ENCODE measurements at regions not wholly inside any gene's neighbourhood (a gene's known extent, or its start where the extent isn't known, plus 50 kb on each side); places are given as distances from the start of the nearest gene placed in this dataset.

GRCh38 chr4:31106419-31106818 is 386.2 kb downstream of the PCDH7 start:
- DNase-seq (ENCODE audit: low spot score): no peak

DNA sequence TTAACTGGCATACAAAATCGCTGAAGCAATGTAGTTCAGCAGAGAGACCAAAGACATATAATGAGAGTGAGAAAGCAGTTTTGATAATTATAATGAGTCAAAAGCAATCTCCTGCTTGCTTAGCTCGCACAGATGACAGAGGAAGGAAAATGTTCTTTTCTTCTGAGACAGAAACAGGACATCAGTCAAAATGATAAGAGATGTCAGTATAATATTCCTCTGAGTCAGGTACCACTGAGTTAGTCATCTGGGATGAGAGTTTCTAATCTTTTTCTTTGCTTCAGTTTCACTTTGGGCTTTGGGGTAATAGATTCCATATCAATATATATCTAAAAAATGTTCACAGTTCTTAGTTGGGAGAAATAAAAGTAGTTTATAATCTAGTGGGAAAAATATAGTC is 387.2 kb downstream of the PCDH7 start:
- no peak for DNase-seq (ENCODE audit: low spot score)

DNA sequence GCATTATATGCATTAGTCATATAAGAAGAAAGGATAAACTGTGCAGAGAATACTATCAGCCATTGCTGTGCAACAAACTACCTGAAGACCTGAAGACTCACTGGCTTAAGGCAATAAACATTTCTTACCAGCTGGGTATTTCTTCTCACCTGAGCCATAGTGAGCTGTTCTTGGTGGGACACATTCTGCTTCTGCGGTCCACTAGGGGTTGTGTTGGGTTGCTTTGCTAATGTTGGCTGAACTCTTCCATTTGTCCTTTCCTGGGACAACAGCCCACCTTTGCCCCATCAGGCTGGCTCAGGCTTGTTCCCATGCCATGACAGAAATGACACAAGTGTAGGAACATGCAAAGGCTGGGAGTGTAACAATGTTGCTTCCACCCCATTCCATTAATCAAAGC is 388.6 kb downstream of the PCDH7 start:
- DNase-seq (ENCODE audit: low spot score): no peak

DNA sequence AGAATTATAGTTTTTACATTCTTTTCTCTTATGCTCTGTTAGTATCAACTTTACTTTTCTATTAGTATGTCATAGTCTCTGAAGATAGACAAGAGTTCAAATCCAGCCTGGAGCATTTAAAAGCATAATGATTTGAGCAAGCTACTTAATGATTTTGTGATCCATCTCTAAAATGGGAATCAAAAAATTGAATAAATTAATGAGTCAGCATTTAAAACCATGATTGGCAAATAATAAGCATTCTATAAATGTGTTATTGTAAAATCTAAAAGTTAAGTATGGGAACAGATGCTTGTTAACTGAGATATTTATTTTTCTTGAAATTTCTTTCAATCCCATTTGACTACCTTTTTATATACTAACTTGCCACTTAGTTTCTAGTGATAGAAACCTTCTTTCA is 391.6 kb downstream of the PCDH7 start:
- DNase-seq (ENCODE audit: low spot score): no peak

DNA sequence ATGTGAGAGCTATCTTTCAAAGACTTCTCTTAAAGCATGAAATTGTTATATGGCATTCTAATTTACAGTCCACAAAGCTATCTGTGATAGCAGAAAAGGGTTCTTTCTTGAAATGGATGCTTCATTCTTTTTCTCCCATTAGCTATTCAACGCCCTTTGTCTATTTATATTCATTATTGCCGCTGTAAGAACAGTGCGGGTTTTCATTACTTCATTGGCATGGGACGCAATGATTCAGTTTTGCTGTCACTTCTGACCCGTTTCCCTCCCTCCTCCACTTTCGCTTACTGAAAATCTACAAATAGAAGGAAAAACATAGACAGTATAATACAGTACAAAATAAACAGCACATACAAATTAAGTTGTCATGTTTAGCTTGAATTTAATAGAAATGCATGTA is 394.6 kb downstream of the PCDH7 start:
- no peak for DNase-seq (ENCODE audit: low spot score)

DNA sequence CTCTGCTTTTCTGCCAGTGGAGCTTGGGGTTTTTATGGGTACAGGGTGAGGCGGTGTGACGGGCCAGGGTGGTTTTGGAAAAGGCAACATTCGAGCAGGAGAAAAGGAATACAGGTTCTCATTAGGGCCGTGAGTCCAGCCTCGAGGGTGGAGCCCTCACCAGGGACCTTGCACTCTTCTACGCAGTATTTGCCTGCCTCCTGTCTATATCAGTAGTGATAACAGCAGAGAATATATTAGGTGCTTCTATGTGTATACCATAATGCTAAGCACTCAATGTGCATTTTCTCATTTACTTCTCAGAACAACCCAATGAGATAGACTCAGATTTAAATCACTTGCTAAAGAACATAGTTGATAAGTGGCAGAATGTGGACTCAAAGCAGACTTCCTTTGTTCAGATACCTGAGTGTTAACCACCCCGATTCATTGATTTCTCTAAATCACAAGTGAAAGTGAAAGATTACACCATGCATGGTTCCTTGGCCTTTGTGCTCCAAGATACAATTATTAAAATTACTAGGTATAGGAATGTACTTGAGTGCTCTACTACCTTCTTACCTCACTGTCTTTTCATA is 403.9 kb downstream of the PCDH7 start:
- no peak for DNase-seq (ENCODE audit: low spot score)

DNA sequence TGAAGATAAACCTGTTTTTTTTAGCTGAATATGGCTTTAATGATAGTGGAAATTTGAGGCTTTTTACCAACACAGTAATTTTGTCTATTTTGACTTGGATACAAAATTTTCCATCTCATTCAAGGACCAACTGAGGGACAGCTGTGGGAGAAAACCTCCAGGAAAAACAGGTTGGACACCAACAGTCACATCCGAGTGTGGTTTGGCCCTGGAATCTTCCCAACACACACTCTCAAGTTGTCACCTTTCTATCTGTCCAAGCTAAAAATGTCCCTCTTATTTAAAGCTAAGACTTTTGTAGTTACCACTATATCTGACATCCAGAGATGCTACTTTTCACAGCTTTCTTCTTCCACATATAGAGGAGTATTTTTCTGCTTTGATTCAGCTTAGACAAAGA is 404.9 kb downstream of the PCDH7 start:
- DNase-seq (ENCODE audit: low spot score): no peak

DNA sequence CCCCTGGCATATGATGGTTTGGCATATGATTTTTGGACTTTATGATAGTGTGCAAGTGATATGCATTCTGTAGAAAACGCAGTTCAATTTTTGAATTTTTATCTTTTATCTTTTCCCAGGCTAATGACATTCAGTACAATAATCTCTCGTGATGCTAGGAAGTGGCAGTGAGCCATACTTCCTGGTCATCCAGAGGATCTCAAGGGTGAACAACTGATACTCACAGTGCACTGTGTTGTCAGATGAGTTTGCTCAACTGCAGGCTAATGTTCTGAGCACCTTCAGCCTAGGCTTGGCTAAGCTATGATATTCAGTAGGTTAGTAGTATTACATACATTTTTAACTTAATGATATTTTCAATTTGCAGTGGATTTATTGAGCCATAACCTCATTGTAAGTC is 405.3 kb downstream of the PCDH7 start:
- DNase-seq (ENCODE audit: low spot score): no peak

GRCh38 chr4:31126881-31127398 is 406.8 kb downstream of the PCDH7 start:
- DNase-seq (ENCODE audit: low spot score): no peak

DNA sequence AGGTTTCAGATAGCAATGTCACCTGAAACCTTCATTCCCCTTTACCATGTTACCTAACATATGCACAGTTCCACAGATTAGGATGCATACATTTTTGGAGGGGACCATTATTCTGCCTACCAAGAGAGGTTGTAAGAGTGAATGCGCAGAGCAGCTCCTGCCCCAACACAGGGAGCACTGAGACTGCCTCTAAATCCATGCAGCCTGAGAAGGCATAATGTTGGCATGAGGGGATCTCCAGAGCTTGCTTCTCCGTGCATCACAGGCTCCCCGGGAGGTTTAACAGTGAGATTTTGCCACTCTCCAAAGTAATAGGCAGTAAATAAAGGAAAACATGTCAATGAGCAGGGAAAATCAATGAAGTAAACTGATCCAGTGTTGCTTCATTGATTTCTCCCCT is 410.8 kb downstream of the PCDH7 start:
- no peak for DNase-seq (ENCODE audit: low spot score)

DNA sequence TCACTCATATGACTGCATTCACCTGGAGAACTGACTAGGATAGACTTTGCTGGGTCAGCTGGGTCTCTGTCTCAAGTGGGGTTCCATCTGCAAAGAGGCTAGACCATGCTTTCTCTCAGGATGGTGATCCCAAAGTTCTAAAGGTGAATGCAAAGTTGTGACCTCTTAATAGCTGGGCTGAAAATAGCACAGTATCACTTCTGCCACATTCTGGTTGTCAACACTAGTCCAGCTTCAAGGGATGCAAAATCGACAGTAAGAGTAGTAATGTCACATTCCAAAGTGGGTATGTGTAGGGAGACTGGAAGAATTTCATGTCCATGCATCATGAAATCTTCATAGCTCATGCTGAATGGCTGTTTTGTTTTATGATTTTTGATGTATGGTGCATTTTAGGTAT is 414.6 kb downstream of the PCDH7 start:
- DNase-seq (ENCODE audit: low spot score): no peak

DNA sequence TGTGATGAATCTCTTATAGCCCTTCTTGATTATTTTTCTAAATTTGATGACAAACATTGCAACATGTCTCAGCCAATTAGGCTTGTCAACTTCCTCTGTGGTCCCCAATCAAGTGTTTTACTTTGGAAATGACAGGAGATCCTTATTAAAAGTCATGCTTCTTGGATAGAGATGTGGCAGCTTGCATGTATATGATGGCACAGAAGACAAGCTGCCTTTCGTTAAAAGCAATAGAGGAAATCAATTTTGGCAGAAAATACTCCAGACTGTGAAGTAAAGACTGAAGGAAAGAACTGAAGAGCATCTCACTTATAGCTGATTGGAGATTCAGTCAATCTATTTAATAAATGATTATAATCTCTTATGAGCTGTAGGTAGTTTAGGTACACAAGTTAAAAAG is 419.6 kb downstream of the PCDH7 start:
- DNase-seq (ENCODE audit: low spot score): no peak

DNA sequence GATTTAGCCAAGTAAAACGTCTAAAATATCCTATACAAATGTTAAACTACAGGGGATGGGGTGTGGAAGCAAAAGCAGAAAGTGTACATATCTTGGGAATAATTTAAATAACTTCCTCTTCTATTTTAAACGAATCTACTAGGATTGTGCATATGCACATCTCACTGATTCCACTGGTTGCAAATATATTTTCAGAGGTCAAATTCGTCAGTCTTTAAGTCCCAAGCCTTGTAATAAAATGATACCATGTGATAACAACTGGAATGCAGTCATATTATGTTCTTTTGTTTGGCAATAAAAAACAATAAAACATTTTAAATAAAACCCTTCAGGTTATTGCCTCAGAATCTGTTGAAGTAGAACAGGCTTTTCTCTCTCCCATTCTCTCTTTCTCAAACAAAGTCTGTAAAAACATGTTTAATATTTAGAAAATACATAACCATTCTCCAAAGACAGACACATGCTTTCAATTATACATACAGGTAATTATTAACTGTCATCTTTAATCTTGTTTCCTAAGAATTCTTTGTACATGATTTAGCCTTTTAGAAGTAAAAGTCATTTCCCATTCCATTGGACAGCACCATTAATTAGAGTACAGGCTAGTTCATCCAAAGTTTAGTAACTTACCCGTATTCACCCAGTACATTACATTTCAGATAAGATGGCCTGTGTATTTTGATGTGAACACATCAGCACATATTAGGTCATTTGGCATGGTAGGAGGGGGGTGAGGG is 421.1 kb downstream of the PCDH7 start:
- no peak for DNase-seq (ENCODE audit: low spot score)

GRCh38 chr4:31141832-31142142 is 421.6 kb downstream of the PCDH7 start:
- no peak for DNase-seq (ENCODE audit: low spot score)

DNA sequence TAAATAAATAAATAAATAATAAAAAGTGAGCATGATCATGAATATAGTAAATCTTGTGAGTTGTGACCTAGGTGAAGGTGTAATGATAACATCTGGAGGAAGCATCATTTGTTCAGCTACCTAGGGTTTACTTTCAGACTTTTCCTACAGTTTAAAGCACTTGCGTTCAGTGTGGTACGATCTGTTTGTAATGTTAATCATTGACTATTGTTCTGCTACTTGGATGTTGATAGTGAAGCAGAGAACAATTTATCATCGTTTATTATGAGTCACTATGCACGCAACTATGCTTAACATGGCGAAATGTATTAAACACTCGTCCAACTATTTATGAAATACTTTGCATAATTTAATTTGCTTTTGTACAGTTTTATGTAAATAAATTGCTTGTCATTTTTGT is 426.2 kb downstream of the PCDH7 start:
- no peak for DNase-seq (ENCODE audit: low spot score)

GRCh38 chr4:31148990-31149389 is 428.8 kb downstream of the PCDH7 start:
- no peak for DNase-seq (ENCODE audit: low spot score)

DNA sequence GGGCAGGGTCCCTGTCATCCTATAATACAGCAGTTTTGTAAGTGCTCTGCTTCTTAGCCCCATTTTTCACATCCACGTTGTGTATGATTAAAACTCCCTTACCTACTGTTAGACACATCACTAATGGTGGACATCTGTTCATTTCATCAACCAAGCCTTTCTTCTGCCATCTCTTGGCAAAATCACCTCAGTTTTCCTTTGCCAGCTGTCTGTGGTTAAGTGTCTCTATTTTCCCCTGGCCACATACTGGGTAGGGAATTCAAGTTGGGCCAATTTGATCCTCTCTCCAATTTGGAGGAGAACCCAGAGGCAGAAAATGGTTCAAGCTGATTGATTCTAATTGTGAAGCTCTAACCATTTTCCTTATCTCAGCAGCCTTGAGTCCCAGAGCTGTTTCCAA is 436.1 kb downstream of the PCDH7 start:
- no peak for DNase-seq (ENCODE audit: low spot score)

- no peak for DNase-seq (ENCODE audit: low spot score)
These were observed 440.0 kb downstream of the PCDH7 start for GRCh38 chr4:31160146-31160545.

GRCh38 chr4:31169846-31170245 is 449.7 kb downstream of the PCDH7 start:
- no peak for DNase-seq (ENCODE audit: low spot score)

DNA sequence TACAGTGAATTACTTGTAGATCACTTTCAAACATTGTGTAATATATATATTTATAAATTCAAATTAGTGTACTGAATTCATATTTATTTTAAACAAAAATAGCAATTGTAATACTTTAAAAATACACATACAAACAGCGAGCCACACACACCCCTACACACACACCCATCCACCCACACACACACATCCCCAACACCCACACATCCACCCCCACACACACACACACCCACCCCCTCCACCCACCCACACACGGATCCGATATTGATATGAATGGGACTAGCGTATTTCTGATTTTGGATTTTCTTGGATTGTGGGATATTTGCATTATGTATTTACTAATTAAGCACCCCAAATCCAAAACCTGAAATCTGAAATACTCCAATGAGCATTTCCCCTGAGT is 451.2 kb downstream of the PCDH7 start:
- no peak for DNase-seq (ENCODE audit: low spot score)

- DNase-seq (ENCODE audit: low spot score): no peak
These were observed 455.2 kb downstream of the PCDH7 start for GRCh38 chr4:31175242-31175910.

DNA sequence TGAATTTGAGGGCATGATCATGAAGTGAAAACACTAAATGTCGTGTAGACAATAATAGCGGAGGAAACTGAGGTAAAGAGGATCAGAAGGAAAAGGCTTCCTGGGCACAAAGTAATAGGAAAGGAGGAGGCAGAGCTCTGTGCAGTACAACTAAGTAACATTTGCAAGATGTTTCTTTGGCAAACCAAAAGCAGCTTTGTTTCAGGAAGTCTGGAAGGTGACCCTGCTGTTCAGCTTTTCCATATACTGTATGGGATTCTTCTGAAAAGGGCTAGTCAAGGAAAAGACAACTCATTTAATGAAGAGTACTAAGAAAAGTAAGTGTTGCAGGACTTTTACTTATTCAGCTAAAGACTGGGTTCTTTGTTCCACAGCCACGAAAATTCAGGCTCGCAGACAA is 463.1 kb downstream of the PCDH7 start:
- no peak for DNase-seq (ENCODE audit: low spot score)

- DNase-seq (ENCODE audit: low spot score): no peak
These were observed 464.9 kb downstream of the PCDH7 start for GRCh38 chr4:31185014-31185585.
